ENCODE measurements at regions not wholly inside any gene's neighbourhood (a gene's known extent, or its start where the extent isn't known, plus 50 kb on each side); places are given as distances from the start of the nearest gene placed in this dataset.

DNA sequence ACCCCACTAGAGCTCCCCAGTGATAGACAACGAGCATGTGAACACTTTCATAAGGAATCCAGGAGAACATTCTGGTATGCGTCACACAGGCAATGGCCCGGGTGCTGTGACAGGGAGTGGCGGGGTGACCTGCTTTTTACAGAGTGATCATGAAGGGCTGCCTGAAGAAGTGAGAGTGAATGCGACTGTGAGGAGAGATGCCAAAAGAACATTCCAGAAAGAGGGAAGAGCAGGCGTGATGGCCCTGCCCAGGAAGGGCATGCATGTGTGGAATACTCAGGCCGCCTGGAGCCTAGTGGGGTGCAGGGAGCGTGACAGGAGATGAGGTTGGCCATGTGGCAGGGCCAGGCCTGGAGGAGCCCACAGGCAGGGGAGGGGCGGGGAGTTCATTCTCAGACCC is 53.8 kb downstream of the FZD10 start:
- ChIA-PET POLR2A (no interaction called here), CTCF (no interaction called here)
- DNase-seq (ENCODE audit: low read depth, low spot score): no peak
- no peaks in the 10 kb centered on the region for H3K27me3 ChIP-seq (ENCODE audit: control insufficient read depth, insufficient read depth, low read length)
- H3K9me3 ChIP-seq (ENCODE audit: control insufficient read depth, insufficient read depth, low read length): peaks cover 59% of the 10 kb centered on the region
- TF ChIP-seq, protein P1, sequence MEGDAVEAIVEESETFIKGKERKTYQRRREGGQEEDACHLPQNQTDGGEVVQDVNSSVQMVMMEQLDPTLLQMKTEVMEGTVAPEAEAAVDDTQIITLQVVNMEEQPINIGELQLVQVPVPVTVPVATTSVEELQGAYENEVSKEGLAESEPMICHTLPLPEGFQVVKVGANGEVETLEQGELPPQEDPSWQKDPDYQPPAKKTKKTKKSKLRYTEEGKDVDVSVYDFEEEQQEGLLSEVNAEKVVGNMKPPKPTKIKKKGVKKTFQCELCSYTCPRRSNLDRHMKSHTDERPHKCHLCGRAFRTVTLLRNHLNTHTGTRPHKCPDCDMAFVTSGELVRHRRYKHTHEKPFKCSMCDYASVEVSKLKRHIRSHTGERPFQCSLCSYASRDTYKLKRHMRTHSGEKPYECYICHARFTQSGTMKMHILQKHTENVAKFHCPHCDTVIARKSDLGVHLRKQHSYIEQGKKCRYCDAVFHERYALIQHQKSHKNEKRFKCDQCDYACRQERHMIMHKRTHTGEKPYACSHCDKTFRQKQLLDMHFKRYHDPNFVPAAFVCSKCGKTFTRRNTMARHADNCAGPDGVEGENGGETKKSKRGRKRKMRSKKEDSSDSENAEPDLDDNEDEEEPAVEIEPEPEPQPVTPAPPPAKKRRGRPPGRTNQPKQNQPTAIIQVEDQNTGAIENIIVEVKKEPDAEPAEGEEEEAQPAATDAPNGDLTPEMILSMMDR (IDR thresholded peaks at IDR 0.05; ENCODE audit: low read depth, low read length): no peak
- no peak overlapping the region for H3K27ac ChIP-seq (ENCODE audit: low read depth, low read length)
- no peak overlapping the region for H3K4me3 ChIP-seq (ENCODE audit: low read depth, low read length)

DNA sequence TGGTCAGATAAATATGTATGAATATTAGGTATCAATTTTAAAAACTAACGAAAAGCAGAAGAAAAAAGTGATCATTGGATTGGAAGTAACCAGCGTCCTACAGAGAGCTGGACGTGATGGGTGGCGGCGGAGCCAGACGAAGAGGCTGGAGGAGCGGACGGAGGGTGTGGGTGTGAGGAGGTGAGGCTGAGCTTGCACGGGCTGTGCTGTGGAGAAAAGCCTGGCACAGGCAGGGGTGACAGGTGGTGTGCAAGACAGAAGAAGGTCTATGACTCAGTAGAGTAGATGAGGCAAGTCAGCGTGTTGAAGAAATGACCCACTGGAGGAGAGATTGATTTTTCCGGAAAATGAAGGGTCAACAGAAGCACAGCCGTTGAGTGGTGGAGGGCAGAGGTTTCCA is 56.4 kb downstream of the FZD10 start:
- Histone ChIP-seq H3K27ac (ENCODE audit: low read depth, low read length) (no peak overlapping the region), H3K4me3 (ENCODE audit: low read depth, low read length) (no peak overlapping the region), H3K9me3 (ENCODE audit: control insufficient read depth, insufficient read depth, low read length) (peaks cover 66% of the 10 kb centered on the region), H3K27me3 (ENCODE audit: control insufficient read depth, insufficient read depth, low read length) (no peaks in the 10 kb centered on the region)
- ChIA-PET CTCF (no interaction called here), POLR2A (no interaction called here)
- TF ChIP-seq, protein P1 (IDR thresholded peaks at IDR 0.05; ENCODE audit: low read depth, low read length): no peak
- no peak for DNase-seq (ENCODE audit: low read depth, low spot score)

DNA sequence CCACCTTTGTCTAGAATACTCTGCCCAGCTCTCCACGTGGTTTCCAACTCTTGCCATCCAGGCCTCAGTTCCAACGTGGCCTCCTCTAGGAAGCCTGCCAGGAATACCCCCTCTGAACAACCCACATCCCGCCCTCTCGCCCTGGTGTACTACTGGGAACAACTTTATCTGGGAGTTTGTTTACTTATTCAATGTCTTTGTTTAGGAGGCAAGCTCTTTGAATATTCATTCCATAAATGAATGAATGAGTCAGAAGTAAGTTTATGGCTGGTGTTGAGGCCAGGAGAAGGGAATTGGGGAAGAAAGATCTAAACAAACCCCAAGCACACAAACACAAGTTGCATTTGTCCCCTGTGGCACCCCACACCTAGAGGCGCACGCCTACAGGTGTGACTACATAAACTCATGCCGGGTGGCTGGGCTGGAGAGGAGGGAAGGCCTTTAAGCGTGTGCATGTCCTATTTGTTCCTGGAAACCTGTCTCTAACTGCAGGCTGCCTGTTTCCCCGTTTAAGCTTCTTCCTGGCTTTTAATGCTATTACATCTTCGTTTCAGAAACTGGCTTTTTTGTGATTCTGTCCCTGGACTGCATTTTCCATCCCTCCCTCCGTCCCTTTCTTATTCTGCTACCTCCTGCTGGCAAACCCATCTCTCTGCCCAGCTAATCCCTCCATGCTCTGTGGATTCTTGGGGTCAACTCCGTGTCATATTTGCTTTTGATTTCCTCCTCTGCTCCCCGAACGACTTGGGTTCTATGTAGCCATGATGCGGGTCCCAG is 57.9 kb downstream of the FZD10 start:
- peaks cover 72% of the 10 kb centered on the region for H3K9me3 ChIP-seq (ENCODE audit: control insufficient read depth, insufficient read depth, low read length)
- DNase-seq (ENCODE audit: low read depth, low spot score): no peak
- TF ChIP-seq, protein P1 (IDR thresholded peaks at IDR 0.05; ENCODE audit: low read depth, low read length): no peak
- H3K27ac ChIP-seq (ENCODE audit: low read depth, low read length): no peak overlapping the region
- POLR2A ChIA-PET: no interaction called here
- CTCF ChIA-PET: no interaction called here
- H3K27me3 ChIP-seq (ENCODE audit: control insufficient read depth, insufficient read depth, low read length): no peaks in the 10 kb centered on the region
- H3K4me3 ChIP-seq (ENCODE audit: low read depth, low read length): no peak overlapping the region

DNA sequence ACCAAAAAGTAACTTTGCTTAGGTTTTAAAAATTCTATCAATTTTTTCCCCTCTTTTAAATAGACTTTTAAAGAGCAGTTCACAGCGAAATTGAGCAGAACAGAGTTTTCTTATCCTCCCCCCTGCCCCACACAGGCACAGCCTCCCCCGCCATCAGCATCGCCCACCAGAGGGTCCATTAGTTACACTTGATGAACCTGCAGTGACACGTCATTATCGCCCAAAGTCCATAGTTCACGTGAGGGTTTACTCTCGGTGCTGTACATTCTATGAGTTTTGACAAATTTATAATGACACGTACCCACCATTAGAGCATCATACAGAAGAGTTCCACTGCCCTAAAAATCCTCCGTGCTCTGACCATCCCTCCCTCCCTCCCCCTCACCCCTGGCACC is 58.4 kb downstream of the FZD10 start:
- TF ChIP-seq, protein P1 (IDR thresholded peaks at IDR 0.05; ENCODE audit: low read depth, low read length): no peak
- no peak overlapping the region for H3K27ac ChIP-seq (ENCODE audit: low read depth, low read length)
- no peaks in the 10 kb centered on the region for H3K27me3 ChIP-seq (ENCODE audit: control insufficient read depth, insufficient read depth, low read length)
- ChIA-PET CTCF (no interaction called here), POLR2A (no interaction called here)
- H3K9me3 ChIP-seq (ENCODE audit: control insufficient read depth, insufficient read depth, low read length): peaks cover 72% of the 10 kb centered on the region
- no peak for DNase-seq (ENCODE audit: low read depth, low spot score)
- no peak overlapping the region for H3K4me3 ChIP-seq (ENCODE audit: low read depth, low read length)

DNA sequence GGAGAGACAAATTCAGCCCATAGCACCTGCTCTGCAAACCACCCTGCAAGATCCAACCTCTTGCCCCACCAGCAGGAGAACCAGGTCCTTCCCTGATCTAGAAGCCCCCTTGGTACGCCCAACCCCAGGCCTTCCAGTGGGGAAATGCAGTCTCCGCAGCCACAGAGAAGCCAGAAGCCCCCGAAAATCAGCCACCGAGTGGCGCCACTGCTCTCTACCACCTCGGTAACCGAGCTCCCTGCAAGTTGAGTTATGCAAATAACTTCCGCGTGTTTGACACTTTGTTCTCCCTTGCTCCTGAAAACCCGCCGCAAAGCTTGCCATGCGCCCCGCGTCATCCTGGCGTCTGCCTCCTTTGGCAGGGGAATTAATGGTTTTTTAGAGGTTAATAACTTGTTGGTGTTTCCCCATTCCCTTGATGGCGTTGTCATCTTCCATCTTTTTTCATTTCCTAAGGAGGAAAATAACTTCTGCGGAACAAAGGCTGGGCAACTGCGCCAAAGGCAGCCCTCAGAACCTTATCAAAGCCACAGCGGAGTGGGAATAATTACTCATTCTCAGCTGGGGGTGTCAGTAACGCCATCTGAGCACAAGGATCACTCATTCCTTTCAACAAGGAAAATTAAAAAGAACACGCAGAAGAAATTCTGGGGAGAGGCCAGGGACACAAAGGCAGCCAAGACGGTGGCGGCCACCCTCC is 60.4 kb downstream of the FZD10 start:
- Histone ChIP-seq H3K27ac (ENCODE audit: low read depth, low read length) (no peak overlapping the region), H3K27me3 (ENCODE audit: control insufficient read depth, insufficient read depth, low read length) (no peaks in the 10 kb centered on the region), H3K9me3 (ENCODE audit: control insufficient read depth, insufficient read depth, low read length) (peaks cover 69% of the 10 kb centered on the region), H3K4me3 (ENCODE audit: low read depth, low read length) (no peak overlapping the region)
- POLR2A ChIA-PET: no interaction called here
- TF ChIP-seq, protein P1 (IDR thresholded peaks at IDR 0.05; ENCODE audit: low read depth, low read length): no peak
- CTCF ChIA-PET: no interaction called here
- DNase-seq (ENCODE audit: low read depth, low spot score): no peak

All from AG04450 (cell line).